ENCODE measurements at regions not wholly inside any gene's neighbourhood (a gene's known extent, or its start where the extent isn't known, plus 50 kb on each side); places are given as distances from the start of the nearest gene placed in this dataset.
"Not testable (repeated sequence)": the region's sequence is repeated elsewhere in the genome, so short reads cannot be mapped to it uniquely, and the experiment has no call there.

DNA sequence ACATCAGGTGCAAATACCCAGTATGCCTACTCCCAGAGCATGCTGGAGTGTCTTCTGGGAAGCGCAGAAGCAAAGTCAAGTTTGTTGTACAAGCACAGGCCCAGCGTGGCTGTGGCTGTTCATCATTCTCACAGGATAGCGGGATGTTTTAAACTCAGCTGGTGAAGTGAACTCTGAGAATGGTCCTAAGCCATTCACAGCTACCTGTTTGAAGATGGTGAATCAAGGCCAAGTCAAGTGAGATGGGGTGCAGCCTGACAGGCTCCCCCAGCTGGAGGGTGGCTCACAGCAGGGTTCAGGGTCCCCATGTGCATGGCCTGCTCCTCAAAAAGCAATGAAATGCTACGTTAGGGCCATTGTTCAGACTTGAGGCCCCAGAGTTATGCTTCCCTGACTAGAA is 304.7 kb upstream of the FOXQ1 start:
- DNase-seq (ENCODE audit: low read depth in 2 of 2, low spot score in 1 of 2), result no peak

DNA sequence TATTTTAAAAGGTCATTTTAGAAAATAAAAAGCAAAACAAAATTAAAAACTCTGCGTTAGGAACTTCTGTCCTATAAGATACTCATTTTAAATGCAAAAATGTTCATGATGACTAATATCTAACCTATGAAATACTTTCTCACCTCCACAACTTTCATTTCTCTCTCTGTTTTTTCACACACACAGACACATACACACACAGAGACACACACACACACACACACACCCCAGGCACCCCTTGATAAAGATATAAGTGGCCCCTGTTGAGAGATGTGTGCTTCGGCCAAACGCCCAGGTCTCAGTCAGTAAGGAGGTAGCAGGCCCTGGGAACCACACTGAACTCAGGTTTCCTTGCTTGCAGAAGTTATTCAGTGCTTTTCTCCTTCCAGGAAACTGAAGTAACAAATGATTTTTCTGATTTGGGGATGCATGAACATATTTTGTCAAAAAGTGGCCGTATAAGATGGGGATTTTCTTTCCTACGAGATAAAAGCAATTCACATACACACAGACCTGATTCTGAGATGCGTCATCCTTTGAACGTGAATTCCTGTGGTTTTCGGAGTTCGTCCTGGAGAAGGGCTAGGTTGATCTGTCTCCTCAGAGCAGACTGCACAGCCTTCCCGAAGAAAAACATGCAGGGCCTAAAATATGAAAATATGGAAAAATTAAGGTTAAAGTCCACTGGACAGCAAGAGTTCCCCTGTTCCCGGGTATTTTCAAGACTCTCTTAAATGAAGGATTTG is 306.8 kb upstream of the FOXQ1 start:
- no peak for DNase-seq (ENCODE audit: low read depth in 2 of 2, low spot score in 1 of 2)

DNA sequence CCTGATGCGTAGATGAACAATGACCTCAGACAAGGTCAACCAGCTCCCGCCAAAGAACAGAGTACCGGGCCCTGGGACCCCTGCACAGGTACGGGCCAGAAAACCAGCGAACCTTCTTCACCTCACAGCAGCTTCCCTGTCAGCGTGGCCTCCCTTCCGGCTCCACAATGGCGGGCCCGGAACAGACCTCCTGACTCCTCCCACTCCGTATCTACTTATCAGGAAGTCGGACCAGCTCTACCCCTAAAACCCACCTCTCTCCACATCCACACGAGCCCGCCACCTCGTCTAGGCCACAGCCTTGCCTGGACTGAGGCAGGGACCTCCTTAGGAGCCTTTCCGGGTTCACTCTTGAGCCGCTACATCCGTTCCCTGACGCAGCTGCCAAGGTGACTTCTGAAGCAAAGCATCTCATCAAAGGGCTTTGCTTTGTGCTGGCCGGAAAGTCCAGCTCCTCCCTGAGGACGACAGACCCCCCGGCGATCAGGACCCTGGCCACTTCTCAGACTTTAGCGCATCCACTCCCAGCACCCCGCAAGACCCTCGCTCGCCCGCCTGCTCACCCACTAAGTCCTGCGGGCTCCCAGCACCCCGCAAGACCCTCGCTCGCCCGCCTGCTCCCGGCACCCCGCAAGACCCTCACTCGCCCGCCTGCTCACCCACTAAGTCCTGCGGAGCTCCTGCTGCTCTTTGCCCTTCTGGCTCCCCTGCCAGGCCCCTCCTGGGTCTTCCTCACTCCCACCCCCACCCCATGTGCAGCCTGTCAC is 308.3 kb upstream of the FOXQ1 start:
- no peak for DNase-seq (ENCODE audit: low read depth in 2 of 2, low spot score in 1 of 2)

DNA sequence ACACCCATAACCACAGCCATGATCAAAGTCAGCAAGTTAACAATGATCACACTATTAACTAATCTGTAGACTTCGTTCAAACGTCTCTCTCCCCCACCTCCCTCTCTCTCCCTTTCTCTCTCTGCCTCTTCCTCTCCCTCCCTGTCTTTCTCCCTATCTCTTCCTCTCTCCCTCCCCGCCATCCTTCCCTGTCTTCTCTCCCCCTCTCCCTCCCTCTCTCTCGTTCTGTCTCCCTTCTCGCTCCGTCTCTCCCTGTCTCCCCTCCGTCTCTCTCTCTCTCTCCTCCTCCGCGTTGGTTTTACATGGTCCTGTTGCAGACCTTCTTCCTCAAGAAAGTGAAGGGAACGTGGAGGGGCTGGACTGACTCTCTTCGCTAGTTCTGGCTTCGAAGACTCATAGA is 308.9 kb upstream of the FOXQ1 start:
- DNase-seq (ENCODE audit: low read depth in 2 of 2, low spot score in 1 of 2), result no peak

DNA sequence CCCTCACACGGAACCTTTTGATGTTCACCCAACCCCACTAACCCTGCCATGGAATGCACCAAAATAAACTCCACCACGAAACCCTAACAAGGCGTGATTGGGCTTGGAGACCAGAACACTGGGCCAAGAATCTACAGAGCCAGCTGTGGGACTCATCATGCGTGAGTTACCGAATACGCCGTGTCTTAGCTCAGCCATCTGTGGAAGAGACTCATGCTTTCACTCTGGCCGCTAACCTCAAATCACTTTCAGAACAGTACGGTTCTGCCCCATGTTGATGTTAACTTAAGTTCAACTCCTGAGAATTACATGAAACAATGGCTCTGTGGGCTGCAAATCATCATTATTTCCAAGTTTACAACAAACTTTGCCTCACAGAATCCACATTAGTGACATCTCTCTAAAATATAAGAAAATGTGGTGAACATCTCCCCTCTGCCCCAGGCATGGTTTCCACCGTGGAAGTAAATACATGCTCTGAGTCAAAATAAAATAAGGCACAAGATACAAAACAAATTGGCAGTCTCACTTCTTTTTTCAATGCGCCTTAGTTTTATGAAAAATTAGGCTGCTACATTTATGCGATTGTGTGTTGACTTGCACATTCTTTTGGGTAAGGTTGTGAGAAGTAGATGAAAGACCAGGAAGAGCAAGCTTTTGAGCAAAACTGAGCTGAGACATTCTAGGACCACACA is 308.9 kb upstream of the EXOC2 start:
- DNase-seq (ENCODE audit: low read depth in 2 of 2, low spot score in 1 of 2), result no peak

DNA sequence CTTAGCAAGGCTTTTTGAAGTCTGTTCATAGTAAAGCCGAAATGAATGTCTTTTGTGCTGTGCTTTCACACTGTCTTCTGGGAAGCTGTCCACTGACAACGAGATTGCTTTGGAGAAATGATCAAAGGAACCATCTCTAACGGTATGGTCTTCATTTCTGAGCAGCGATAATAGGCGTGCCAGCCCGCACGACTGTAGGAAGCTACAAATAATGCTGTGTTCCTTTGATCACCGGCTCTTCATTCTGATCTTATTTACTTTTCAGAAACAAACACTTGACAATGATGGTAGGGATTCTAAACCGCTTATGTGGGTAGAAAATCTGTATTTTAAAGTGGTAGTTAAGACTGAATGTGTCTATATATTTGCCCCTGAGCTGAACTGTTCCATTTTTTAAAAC is 306.6 kb upstream of the EXOC2 start:
- no peak for DNase-seq (ENCODE audit: low read depth in 2 of 2, low spot score in 1 of 2)

DNA sequence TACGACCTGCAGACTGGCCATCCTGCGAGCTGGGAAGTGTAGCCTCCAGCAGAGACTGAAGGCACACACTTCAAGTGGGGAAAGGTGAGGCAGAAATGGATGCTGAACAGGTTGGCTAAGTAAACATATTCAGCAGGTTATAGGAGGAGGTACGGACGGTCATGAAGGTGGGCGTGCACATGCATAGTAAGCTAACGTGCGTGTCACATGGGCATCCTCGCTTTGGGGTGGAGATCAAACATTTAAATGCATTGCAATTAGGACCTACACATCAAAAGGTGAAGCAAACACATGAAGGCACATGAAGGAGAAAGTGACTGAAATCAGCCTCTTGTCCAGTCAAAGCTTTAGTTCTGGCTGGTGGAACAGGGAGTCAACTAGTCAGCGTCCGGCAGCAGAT is 305.6 kb upstream of the EXOC2 start:
- DNase-seq (ENCODE audit: low read depth in 2 of 2, low spot score in 1 of 2), result no peak

DNA sequence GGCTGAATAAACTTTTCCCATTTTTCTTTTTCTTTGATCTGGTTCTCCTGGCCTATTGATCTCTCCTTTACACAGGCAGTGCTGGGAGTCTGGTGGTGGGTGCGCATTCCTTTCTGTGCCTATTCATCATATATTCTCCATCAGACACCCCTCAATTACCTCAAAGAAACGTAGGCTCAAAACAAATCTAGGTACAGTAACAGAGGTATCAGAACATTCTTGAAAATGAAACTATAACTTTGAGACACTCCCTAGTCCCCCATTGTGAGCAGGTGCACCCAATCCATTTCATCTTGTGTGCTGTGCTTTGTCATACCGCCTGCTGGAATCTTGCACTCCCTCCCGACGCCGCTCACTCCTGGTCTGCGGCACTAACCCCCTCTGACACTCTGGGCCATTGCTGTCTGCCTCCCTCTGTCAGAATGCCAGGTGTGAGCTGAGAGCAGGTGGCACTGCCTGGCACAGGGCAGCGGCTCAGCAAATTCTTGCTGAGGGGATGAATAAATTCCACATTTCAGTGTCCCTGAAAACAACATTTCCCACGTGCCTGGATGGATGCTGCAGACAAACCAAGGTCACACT is 303.4 kb upstream of the EXOC2 start:
- no peak for DNase-seq (ENCODE audit: low read depth in 2 of 2, low spot score in 1 of 2)

DNA sequence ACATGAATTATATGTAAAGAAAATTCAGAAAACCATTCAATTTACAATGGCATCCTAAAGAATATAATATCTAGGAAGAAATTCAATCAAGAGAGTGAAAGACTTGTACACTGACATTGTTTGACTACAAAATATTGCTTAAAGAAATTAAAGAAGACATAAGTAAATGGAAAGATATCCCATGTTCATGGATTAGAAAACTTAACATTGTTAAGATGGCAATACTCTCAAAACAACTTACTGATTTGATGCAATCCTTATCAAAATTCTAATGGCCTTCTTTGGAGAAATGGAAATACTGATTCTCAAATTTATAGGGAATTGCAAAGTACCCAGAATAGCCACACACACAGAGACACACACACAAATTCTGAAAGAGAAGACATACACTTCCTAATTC is 298.3 kb upstream of the EXOC2 start:
- no peak for DNase-seq (ENCODE audit: low read depth in 2 of 2, low spot score in 1 of 2)

DNA sequence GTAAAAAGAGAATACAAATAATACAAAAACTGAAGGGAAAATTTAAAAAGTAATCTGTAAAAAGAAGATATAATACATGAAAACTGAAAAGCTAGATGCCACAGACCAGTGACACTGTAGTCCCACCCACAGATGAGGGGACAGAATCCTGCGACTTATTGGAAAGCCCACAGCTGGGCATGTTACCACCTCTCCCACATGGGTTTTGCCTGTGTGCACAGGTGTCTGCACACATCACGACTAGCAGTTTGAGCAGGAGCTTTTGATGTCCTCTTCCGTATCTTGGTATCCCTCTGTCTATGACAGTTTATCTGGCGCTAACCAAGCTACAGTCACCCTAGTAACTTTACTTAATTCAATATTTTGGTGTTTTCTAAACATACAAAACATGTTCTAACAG is 291.1 kb upstream of the EXOC2 start:
- no peak for DNase-seq (ENCODE audit: low read depth in 2 of 2, low spot score in 1 of 2)

DNA sequence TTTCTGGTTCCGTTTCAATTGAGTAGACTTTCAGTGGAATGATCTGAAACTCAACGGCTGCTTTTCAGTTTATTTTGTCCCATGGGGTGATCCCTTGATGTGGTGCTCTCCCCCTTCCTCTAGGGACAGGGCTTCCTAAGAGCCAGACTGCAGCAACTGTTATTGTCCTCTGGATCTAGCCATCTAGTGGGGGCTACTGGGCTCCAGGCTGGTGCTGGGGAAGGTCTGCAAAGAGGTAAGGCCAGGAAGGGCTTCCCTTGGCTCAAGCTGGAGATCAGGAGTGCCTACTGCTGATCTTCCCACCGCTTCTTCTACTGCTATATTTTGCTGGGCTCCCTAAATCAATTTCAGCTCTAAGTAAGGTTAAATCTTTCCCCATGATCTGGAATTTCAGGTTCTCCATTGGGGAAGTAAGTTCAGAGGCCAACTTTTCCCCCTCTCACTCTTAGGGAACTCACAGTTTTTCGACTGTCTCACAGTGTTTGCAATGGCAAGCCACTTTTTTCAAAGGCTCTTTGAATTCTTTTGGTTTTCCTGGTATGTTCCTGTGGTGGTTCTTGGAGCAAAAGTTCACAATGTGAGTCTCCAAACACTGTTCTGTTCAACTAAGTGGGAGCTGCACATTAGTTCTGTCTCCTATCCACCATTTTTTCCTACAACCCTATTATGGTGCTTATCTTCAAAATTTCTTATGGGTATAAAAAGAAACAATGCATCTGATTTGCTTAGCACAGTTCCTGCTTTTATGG is 286.2 kb upstream of the EXOC2 start:
- DNase-seq (ENCODE audit: low read depth in 2 of 2, low spot score in 1 of 2), result no peak

DNA sequence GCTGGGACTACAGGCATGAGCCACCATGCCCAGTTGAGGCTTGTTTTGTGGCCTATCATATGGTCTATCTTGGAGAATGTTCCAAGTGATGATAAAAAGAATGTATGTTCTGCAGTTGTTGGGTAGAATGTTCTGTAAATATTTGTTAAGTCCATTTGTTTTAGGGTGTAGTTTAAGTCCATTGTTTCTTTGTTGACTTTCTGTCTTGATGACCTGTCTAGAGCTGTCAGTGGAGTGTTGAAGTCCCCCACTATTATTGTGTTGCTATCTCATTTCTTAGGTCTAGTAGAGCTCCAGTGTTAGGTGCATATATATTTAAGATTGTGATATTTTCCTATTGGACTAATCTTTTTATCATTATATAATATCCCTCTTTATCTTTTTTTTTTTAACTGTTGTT is 284.3 kb upstream of the EXOC2 start:
- DNase-seq (ENCODE audit: low read depth in 2 of 2, low spot score in 1 of 2), result not testable (repeated sequence)

DNA sequence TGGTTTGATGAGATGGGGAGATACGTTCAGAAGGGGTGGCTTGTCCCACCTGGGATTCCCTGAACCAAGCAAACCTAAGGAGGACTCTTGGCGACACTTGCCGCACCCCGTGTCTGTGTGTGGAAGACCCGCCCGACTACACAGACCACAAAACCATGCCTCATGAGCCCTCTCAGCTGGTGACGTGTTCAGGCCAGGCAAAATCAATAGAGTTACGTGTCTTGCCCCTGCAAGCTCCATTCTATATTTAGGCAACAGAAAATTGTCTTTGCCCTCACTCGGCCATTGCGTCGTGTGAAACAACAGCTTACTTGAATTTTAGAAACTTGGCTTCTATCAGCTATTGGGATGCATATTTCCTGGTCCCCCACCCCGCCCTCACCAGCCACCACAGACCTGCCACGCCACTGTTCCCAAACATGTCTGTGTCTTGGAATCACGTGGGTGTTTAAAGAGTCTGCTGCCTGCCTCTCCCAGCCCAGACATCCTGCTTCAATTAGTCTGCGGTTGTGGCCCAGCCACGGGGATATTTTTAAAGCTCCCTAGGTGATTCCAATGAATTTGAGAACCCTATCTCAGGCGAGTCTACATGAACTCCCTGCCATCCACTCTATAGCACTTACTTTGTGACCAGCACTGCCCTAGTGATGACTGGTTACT is 279.2 kb upstream of the EXOC2 start:
- DNase-seq (ENCODE audit: low read depth in 2 of 2, low spot score in 1 of 2), result no peak

DNA sequence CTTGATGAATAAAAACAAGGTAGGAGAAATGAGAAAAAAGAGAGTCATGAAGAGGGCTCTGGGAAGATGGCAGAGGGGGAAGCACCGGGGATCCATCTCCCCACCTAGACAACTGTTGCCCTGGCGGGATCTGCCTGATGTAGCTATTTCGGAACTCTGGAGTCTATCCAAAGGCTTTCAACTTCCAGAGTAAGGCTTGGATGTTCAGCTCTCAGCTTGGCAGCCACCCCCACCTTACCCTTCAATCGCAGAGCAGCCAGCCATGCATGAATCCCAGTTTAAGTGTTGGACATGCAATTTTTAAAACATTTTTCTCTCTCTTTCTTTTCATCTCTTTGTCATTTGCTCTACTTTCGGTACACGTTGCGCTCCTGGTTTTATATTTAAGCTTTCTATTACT is 275.9 kb upstream of the EXOC2 start:
- DNase-seq (ENCODE audit: low read depth in 2 of 2, low spot score in 1 of 2), result no peak

DNA sequence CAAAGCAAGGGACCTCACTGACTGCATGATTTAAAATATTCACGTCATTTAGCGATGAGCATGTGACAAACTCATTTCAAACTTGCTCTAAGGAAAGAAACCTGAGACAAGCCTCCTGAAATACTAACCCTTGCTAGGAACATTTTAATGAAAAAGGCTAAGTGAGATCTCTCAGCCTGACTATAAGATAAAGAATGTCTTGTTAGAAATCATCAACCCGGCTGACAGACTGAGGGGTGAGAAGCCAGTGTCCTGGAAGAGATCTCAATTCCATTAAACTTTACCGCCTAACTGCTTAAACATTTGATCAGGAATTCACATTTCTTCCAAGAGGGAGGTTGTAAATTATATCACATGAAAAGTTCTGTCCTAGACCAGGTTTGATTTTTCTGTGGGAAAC is 274.8 kb upstream of the EXOC2 start:
- DNase-seq (ENCODE audit: low read depth in 2 of 2, low spot score in 1 of 2), result no peak

DNA sequence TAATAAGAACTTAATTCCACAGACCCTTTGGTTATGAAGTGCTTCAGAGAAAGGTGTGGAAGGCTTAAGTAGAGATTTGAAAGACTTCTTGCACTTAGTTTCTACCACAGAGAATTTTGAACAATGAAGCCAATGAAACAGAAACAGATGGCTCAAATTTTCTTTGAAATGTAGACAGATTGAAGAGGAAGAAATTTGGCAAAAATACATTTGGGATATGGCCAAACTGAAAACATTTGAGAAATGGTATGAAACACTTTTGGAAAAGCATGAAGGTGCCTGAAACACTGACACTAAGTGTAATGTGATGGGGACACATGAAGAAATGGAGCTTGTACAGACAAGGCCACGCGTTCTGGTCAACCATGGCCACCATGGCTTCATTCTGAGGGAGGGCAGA is 272.4 kb upstream of the EXOC2 start:
- no peak for DNase-seq (ENCODE audit: low read depth in 2 of 2, low spot score in 1 of 2)

DNA sequence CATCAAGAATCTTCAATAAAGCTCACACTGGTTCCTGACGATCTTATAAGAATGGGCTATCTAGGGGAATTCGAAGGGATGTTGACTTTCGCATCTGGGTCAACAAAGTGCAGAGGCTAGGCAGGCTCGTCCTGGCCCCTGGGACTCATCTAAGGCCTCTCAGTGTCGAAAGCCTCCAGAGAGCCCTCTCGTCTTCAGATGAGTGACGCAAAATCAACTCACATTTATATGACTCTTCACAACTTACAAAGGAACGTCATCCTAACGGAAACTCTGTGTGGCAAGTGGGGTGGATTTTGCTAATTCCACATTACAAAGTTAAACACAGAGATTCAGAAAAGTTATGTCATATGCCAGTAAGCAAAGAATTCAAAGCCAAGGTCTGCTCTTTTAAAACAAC is 270.5 kb upstream of the EXOC2 start:
- no peak for DNase-seq (ENCODE audit: low read depth in 2 of 2, low spot score in 1 of 2)

DNA sequence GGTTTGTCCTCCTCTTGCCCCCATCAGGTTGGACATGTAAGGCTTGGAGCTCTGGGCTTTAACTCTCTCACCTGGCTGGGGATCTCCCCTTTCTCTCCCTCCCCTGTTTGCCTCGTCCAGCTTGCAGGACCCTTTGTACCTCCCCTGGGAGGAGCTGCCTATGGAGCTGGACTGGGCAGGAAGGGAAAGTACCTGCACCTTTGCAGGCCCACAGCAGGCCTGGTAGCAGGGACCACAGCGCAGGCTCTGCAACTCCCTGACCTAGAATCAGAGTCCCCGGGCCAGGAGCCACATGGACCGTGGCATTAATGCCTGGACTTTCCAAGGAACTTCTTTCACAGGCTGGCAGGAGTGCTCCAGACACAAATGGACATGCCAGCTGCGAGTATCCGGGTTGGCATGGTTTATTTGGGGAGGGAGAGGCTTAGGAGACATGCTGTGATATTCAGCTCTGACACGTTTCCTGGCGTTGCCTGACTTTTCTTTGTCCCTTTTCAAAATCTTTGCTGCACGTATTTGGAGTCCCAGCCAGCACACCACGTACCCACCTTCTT is 268.5 kb upstream of the EXOC2 start:
- no peak for DNase-seq (ENCODE audit: low read depth in 2 of 2, low spot score in 1 of 2)

DNA sequence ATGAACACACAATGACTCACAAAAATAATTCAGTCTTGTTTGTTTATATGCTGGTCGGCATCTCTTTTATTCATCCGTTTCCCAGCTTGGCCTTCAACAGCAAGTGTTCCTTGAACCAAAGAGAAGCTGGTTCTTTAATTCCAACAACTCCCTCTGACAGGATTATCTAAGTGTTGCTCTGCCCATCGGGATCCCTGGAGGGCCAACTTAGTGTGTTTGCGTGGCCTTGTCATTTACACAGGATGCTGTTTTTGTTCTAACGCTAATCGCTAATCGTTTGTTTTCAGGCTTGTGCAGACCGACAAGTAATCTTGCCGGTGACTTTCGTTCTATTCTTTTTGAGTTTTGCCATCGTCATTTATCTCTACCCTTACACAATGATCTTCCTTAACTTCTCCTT is 267.4 kb upstream of the EXOC2 start:
- DNase-seq (ENCODE audit: low read depth in 2 of 2, low spot score in 1 of 2), result no peak

DNA sequence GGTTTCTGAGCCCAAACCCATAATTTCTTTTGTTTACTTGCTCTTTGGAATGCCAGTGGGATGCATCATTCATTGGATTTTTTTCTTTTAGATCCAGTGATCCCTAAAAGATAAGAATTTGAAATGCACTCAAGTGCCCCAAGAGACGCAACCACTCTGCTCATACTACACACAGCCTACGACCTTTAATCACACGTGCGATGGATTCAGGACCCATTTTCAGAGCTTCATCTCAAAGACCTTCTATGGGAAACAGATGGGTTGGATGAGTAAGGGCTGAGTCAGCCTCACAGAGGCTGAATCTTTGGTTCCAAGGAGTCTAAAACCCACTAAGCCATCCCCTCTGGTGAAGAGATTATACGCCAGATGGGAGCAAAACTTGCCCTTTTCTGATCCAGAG is 265.5 kb upstream of the EXOC2 start:
- no peak for DNase-seq (ENCODE audit: low read depth in 2 of 2, low spot score in 1 of 2)
